ENCODE measurements at regions not wholly inside any gene's neighbourhood (a gene's known extent, or its start where the extent isn't known, plus 50 kb on each side); places are given as distances from the start of the nearest gene placed in this dataset.

DNA sequence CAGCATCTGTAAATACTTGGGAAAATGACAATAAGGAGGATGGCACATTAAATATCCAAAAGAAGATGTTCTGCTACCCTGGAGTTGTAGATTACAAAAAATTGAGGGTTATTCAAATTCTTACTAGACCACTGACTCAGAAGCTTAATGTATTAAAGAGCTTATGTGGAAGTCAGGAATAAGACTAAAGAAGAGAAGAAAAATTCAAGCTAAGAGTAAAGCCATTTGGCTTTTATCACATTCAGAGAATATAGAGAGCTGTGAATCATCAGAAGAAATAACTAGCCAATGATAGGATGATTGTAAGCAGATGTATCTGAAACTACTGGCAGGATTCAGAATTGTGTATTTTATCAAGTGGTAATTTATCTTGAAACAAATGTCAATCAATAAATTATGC is 237.0 kb downstream of the TBX15 start:
- TF ChIP-seq POLR2AphosphoS5 (IDR thresholded peaks at IDR 0.05; ENCODE audit: low read depth, low read length) (no peak), SPI1 (IDR thresholded peaks at IDR 0.05; ENCODE audit: low read depth, low read length) (no peak), POLR2A (IDR thresholded peaks at IDR 0.05; ENCODE audit: low read depth, low read length) (no peak), TAF1 (IDR thresholded peaks at IDR 0.05; ENCODE audit: low read depth, low read length) (no peak)

Measured in GM12891 (cell line).